ENCODE measurements at regions not wholly inside any gene's neighbourhood (a gene's known extent, or its start where the extent isn't known, plus 50 kb on each side); places are given as distances from the start of the nearest gene placed in this dataset.

DNA sequence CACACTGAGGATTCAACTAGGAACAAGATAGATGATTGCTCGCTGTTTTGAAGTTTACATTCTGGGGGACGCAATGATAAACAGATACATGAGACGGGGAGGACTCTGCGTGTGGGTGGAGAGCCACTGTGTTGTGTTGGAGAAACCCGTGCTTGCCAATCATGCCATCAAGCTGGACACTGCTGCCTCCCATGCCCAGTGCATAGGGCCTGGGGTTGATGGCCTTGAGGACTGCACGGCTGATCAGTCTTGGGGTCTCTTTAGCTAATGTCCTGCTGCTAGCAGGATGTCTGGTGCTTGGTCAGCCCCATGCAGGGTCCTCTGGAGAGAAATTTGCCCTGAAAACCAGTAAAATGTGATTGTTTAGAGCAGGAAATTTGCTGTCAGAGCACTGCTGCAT is 221.2 kb upstream of the B3GAT1 start (continued):
- no peak for TF ChIP-seq EZH2 (IDR thresholded peaks at IDR 0.05)
- TF ChIP-seq, protein P1, sequence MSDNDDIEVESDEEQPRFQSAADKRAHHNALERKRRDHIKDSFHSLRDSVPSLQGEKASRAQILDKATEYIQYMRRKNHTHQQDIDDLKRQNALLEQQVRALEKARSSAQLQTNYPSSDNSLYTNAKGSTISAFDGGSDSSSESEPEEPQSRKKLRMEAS (IDR thresholded peaks at IDR 0.05) = no peak

DNA sequence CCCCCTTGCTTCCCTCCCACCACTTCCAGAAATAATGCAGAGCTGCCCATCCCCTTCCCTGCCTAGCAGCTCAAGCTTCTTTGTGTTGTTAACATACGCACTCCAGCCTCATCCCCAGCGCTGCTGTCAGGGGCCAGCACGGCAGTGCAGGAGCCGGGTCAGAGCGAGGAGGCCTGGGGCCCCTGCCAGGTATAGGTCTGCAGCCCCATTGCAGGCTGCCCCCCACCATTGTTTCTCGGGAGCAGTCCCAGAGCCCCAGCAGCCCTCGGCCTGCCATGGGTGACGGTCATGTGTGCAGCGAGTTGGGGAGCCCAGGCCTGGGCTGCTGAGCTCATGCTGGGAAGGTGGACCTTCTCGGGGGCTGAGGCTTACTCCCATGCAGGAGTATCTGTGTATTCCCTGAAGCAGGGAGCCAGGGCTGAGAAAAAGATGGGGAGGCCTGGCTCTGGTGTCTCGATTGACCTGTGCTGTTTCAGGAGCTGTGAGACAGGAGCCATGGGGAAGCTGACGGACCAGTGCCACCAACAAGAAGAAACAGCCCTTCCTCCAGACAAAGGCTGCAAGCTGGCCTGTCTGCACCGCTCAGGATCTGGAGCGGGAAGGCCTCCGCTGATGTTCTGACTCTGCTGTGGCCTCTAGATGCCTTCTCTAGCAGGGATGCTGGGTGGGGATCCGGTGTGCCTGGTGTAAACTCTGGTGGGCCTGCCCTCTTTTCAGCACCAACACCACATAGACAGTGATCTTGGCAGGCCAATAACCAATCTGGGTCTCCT is 220.5 kb upstream of the B3GAT1 start:
- intact Hi-C loops (cut with micrococcal nuclease) = no loop called here
- CTCF ChIA-PET = no interaction called here
- POLR2A ChIA-PET = no interaction called here
- H3K9me3 ChIP-seq (ENCODE audit: control insufficient read depth in 1 of 2, insufficient read depth in 1 of 2, low read depth in 1 of 2, low read length in 2 of 2) = no peaks in the 10 kb centered on the region
- TF ChIP-seq TCF7L2 (IDR thresholded peaks at IDR 0.05; ENCODE audit: borderline replicate concordance, extremely low read depth, insufficient read depth, insufficient read length) = no peak
- no peak for TF ChIP-seq EZH2phosphoT487 (IDR thresholded peaks at IDR 0.05; ENCODE audit: borderline replicate concordance)
- no peak for TF ChIP-seq YY1 (IDR thresholded peaks at IDR 0.05; ENCODE audit: extremely low read depth, insufficient replicate concordance, low read depth, low read length)
- TF ChIP-seq ZNF274 (IDR thresholded peaks at IDR 0.05; ENCODE audit: low read depth, low read length) = no peak
- TF ChIP-seq RAD21 (IDR thresholded peaks at IDR 0.05; ENCODE audit: low read depth) = no peak
- TF ChIP-seq FOSL1 (IDR thresholded peaks at IDR 0.05; ENCODE audit: low read depth) = no peak
- TF ChIP-seq SP1 (IDR thresholded peaks at IDR 0.05; ENCODE audit: low read depth) = no peak
- TF ChIP-seq POLR2AphosphoS5 (IDR thresholded peaks at IDR 0.05; ENCODE audit: low read depth, low read length) = no peak
- no peak for TF ChIP-seq SIN3A (IDR thresholded peaks at IDR 0.05; ENCODE audit: low read depth)
- TF ChIP-seq CBX3 (IDR thresholded peaks at IDR 0.05; ENCODE audit: low read depth) = no peak
- no peak for TF ChIP-seq ELF1 (IDR thresholded peaks at IDR 0.05; ENCODE audit: borderline replicate concordance, low read depth)
- TF ChIP-seq, protein P2, sequence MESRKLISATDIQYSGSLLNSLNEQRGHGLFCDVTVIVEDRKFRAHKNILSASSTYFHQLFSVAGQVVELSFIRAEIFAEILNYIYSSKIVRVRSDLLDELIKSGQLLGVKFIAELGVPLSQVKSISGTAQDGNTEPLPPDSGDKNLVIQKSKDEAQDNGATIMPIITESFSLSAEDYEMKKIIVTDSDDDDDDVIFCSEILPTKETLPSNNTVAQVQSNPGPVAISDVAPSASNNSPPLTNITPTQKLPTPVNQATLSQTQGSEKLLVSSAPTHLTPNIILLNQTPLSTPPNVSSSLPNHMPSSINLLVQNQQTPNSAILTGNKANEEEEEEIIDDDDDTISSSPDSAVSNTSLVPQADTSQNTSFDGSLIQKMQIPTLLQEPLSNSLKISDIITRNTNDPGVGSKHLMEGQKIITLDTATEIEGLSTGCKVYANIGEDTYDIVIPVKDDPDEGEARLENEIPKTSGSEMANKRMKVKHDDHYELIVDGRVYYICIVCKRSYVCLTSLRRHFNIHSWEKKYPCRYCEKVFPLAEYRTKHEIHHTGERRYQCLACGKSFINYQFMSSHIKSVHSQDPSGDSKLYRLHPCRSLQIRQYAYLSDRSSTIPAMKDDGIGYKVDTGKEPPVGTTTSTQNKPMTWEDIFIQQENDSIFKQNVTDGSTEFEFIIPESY (IDR thresholded peaks at IDR 0.05; ENCODE audit: extremely low read depth, insufficient replicate concordance, low read length) = no peak
- RAD21 ChIA-PET (ENCODE audit: low non-redundant PET in 1 of 2, low total read pairs in 2 of 2, uncharacterized antibody in 2 of 2, unreplicated experiment in 2 of 2) = no interaction called here
- no peak for DNase-seq (ENCODE audit: low read depth, low spot score)
- ATAC-seq = no peak
- peaks cover 10% of the 10 kb centered on the region; the same call in 1 of the 2 replicates for H3K27me3 ChIP-seq (ENCODE audit: insufficient read depth, low read length)
- no peaks in the 10 kb centered on the region for H4K20me1 ChIP-seq (ENCODE audit: insufficient read depth)
- no peaks in the 10 kb centered on the region for H3K4me1 ChIP-seq (ENCODE audit: control insufficient read depth in 1 of 2, insufficient read depth in 2 of 2, low read length in 2 of 2)
- no peak overlapping the region for H3K9ac ChIP-seq (ENCODE audit: low read length)
- H3K36me3 ChIP-seq (ENCODE audit: control insufficient read depth in 1 of 2, insufficient read depth in 2 of 2, low read length in 2 of 2) = no peaks in the 10 kb centered on the region
- H3K79me2 ChIP-seq (ENCODE audit: insufficient read depth, low read length) = no peaks in the 10 kb centered on the region
- no peaks in the 10 kb centered on the region for H3K9me2 ChIP-seq (ENCODE audit: insufficient read depth)
- no peak overlapping the region for H3K4me2 ChIP-seq (ENCODE audit: low read length)
- H3K4me3 ChIP-seq (replicated peaks in 1 of 2; ENCODE audit: low read depth in 1 of 2, low read length in 2 of 2) = no peak overlapping the region
- no peak overlapping the region for H2AFZ ChIP-seq (ENCODE audit: low read depth, low read length, poor library complexity, severe bottlenecking)
- no TSS peak for BruUV-seq (replicated peaks)
- no peak overlapping the region for H3K27ac ChIP-seq (ENCODE audit: low read depth, low read length)

All from HCT116 (cell line).